NCI-H2227 (cell line): ENCODE measurements at regions not wholly inside any gene's neighbourhood (a gene's known extent, or its start where the extent isn't known, plus 50 kb on each side); places are given as distances from the start of the nearest gene placed in this dataset.

Experiments
- DNase-seq: peaks from one replicate; lab custom pipeline; 2025; ENCODE audit not compliant: unreplicated experiment; lab: John Stamatoyannopoulos, UW

DNA sequence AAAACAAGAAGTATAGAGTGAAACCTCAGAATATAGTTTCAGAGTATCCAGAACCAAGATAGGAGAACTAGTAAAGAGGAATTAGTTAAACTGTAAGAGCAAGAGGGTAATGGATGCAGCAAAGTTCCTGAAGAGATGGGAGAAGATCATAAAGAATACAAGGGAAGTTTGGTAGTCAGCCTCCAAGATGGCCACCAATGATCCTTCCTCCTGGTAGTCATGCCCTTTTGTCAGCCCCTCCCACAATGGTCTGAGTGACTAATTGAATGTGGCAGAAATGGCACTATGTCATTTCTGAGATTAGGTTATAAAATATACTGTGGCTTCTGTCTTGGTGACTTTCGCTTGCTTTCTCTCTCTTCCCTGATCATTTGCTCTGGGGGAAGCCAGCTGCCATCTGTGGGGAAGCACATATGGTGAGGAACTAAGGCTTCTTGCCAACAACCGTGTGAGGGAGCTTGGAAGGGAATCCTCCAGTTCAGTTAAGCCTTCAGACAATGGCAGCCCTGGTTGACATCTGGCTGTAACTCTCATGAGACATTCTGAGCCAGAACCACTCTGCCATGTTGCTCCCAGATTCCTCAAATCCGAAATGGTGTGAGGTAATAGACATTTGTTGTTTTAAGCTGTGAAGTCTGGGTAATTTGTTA is 55.3 kb upstream of the AMN1 start:
- no peak for DNase-seq

DNA sequence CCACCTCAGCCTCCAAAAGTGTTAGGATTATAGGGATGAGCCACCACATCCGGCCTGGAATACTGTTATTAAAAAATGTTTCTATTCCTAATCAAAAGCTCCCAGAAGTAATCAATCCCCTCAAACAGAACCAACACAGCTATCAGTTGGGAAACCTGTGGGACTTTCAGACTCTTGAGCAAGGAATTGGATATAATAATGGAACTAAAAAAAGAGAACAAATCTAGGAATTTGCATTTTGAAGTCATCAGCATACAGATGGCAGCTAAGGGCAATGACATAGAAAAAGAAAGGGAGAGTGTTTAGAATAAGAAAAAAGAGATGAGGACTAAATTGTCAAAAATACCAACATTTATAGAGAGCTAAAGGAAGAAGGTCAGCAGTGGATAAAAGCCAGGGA is 54.7 kb upstream of the AMN1 start:
- no peak for DNase-seq

DNA sequence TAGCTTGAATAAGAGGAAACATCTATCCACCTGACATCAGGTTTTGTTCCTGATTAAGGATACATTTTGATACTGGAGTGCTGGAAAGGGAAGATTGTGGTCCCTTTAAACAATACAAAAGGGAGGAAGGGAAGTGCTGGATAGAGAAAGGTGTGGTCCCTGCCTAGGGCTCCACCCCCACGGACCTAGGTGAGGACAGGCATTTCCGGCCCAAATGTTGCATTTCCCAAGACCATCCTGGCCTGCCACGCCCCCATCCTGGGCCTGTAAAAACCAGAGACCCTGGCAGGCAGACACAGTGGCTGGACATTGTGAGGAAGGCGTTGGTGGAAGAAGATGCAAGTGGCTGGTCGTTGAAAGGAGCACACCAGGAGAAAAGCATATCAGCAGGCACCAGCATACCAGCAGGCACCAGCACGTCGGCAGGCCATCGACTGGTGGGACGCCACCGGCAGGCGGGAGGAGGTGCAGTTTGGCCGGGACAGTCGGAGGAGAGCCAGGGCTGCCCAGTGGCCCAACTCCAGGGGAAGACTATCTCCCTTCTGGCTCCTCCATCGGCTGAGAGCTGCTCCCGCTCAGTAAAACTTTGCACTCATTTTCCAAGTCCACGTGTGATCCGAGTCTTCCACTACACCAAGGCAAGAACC is 53.2 kb upstream of the AMN1 start:
- DNase-seq, result no peak

DNA sequence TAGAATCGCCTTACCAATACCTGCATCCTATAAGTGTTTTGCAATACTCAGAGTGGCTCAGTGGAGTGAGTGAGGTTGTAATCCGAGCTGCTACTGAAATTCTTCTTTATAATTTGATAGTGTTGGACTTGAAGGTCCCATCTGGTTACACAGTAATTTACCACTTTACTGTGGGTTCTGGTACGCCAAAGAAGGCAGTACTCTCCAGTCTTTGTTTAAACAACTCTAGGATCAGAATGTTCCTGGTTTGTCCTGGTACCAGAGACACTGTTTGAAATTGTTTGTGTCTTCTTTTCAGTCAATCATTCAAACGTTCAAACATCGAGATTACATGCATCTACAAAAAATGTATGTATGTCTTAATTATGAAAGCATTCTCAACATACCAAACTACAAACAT is 51.3 kb upstream of the AMN1 start:
- no peak for DNase-seq

DNA sequence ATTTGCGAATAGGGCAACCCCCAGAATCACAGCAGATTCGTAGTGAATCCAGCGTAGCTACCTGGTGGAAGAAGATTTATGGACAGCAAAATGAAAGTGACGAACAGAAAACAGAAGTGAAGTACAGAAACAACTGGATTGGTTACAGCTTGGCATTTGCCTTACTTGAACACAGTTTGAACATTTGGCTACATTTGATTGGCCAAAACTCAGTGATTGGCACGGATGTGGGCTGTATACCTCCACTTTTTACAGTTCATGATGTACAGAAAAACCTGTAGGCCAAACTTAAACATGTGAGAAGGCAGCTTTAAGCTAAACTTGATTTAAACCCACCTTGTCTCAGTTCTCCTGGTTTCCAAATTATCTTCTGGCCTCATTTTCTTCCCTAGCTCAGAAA is 49.9 kb upstream of the AMN1 start:
- no peak for DNase-seq
